HL-60 (cell line): ENCODE measurements at regions not wholly inside any gene's neighbourhood (a gene's known extent, or its start where the extent isn't known, plus 50 kb on each side); places are given as distances from the start of the nearest gene placed in this dataset.

Source experiments
- CTCF ChIP-seq: IDR thresholded peaks from one replicate; pipeline ENCODE4 v1.5.1; 2011; ENCODE audit warnings: low read length, control low read depth, inconsistent platforms; ENCODE audit not compliant: insufficient read depth
- GABPA ChIP-seq: IDR thresholded peaks from 2 replicates; pipeline ENCODE4 v1.6.1; 2012; ENCODE audit warnings: low read depth
- POLR2AphosphoS5 ChIP-seq: IDR thresholded peaks from 2 replicates; pipeline ENCODE4 v1.6.1; 2012; ENCODE audit warnings: low read depth
- REST ChIP-seq: IDR thresholded peaks from 2 replicates; pipeline ENCODE4 v1.6.1; 2012; ENCODE audit warnings: low read depth; ENCODE audit not compliant: insufficient replicate concordance

GRCh38 chr13:86848716-86849115 is 822.5 kb upstream of the SLITRK5 start:
- no peak for TF ChIP-seq CTCF
- no peak for TF ChIP-seq POLR2AphosphoS5
- TF ChIP-seq REST = no peak
- TF ChIP-seq GABPA = no peak
